Ishikawa (cell line): ENCODE measurements at regions not wholly inside any gene's neighbourhood (a gene's known extent, or its start where the extent isn't known, plus 50 kb on each side); places are given as distances from the start of the nearest gene placed in this dataset.

Experiments used
- CEBPB ChIP-seq: IDR thresholded peaks from 2 replicates; pipeline ENCODE4 v1.6.1; 2012
- CREB1 ChIP-seq: IDR thresholded peaks from 2 replicates; pipeline ENCODE4 v1.6.1; 2012; ENCODE audit warnings: low read depth
- EGR1 ChIP-seq: IDR thresholded peaks from 2 replicates; pipeline ENCODE4 v1.6.1; 2012
- EP300 ChIP-seq: IDR thresholded peaks from 2 replicates; pipeline ENCODE4 v1.6.1; 2012; ENCODE audit warnings: borderline replicate concordance
- FOXM1 ChIP-seq: IDR thresholded peaks from 2 replicates; pipeline ENCODE4 v1.6.1; 2012; ENCODE audit warnings: low read depth, borderline replicate concordance
- MAX ChIP-seq: IDR thresholded peaks from 2 replicates; pipeline ENCODE4 v1.6.1; 2012
- NFIC ChIP-seq: IDR thresholded peaks from 2 replicates; pipeline ENCODE4 v1.6.1; 2012
- RAD21 ChIP-seq: IDR thresholded peaks from 2 replicates; pipeline ENCODE4 v1.6.1; 2012; ENCODE audit warnings: low read depth
- REST ChIP-seq: IDR thresholded peaks from 2 replicates; pipeline ENCODE4 v1.6.1; 2012; ENCODE audit warnings: low read depth, mild to moderate bottlenecking
- TAF1 ChIP-seq: IDR thresholded peaks from 2 replicates; pipeline ENCODE4 v1.6.1; 2012; ENCODE audit warnings: low read depth, mild to moderate bottlenecking
- TCF12 ChIP-seq: IDR thresholded peaks from 2 replicates; pipeline ENCODE4 v1.6.1; 2012; ENCODE audit warnings: low read depth
- TEAD4 ChIP-seq: IDR thresholded peaks from 2 replicates; pipeline ENCODE4 v1.6.1; 2012
- USF1 ChIP-seq: IDR thresholded peaks from 2 replicates; pipeline ENCODE4 v1.6.1; 2012
- YY1 ChIP-seq: IDR thresholded peaks from 2 replicates; pipeline ENCODE4 v1.6.1; 2012; ENCODE audit warnings: low read depth
- ZBTB7A ChIP-seq: IDR thresholded peaks from 2 replicates; pipeline ENCODE4 v1.6.1; 2012; ENCODE audit warnings: low read depth

GRCh38 chr1:60274422-60275290 lies 201.1 kb upstream of the C1orf87 start:
- TF ChIP-seq TAF1 (no peak), MAX (no peak), FOXM1 (no peak), ZBTB7A (no peak), EGR1 (no peak), RAD21 (no peak), REST (no peak), TEAD4 (no peak)

GRCh38 chr1:60273185-60273584 lies 199.6 kb upstream of the C1orf87 start:
- no peak for TF ChIP-seq MAX
- no peak for TF ChIP-seq YY1
- no peak for TF ChIP-seq USF1
- no peak for TF ChIP-seq FOXM1
- no peak for TF ChIP-seq TAF1
- TF ChIP-seq TEAD4: no peak
- no peak for TF ChIP-seq REST
- no peak for TF ChIP-seq NFIC
- TF ChIP-seq CREB1: no peak
- TF ChIP-seq ZBTB7A: no peak
- TF ChIP-seq RAD21: no peak
- TF ChIP-seq TCF12: no peak
- no peak for TF ChIP-seq CEBPB
- no peak for TF ChIP-seq EGR1
- no peak for TF ChIP-seq EP300

GRCh38 chr1:60271041-60271440 lies 197.5 kb upstream of the C1orf87 start:
- TF ChIP-seq USF1: no peak
- TF ChIP-seq FOXM1: no peak
- no peak for TF ChIP-seq TEAD4
- TF ChIP-seq REST: no peak

- TF ChIP-seq MAX: no peak
- TF ChIP-seq NFIC: no peak
- TF ChIP-seq YY1: no peak
- TF ChIP-seq TCF12: no peak
- no peak for TF ChIP-seq REST
- TF ChIP-seq CREB1: no peak
- no peak for TF ChIP-seq CEBPB
- no peak for TF ChIP-seq USF1
- no peak for TF ChIP-seq ZBTB7A
- TF ChIP-seq EP300: no peak
- no peak for TF ChIP-seq TAF1
- TF ChIP-seq RAD21: no peak
- no peak for TF ChIP-seq TEAD4
- no peak for TF ChIP-seq FOXM1
- no peak for TF ChIP-seq EGR1
Measured at GRCh38 chr1:60268451-60268850, 194.9 kb upstream of the C1orf87 start.
